ENCODE measurements at regions not wholly inside any gene's neighbourhood (a gene's known extent, or its start where the extent isn't known, plus 50 kb on each side); places are given as distances from the start of the nearest gene placed in this dataset.

GRCh38 chr2:129004485-129004884 lies 685.8 kb upstream of the HS6ST1 start:
- no TSS peak for BruUV-seq (replicated peaks)

GRCh38 chr2:129004940-129005490 lies 686.3 kb upstream of the HS6ST1 start:
- no peak for TF ChIP-seq CTCF (IDR thresholded peaks at IDR 0.05; ENCODE audit: insufficient read depth in 1 of 2, low read depth in 1 of 2, low read length in 1 of 2, severe bottlenecking in 1 of 2, unreplicated experiment in 1 of 2)
- Mint-ChIP-seq H3K4me1 (ENCODE audit: low read depth, unreplicated experiment) (no peaks in the 10 kb centered on the region), H3K9me3 (ENCODE audit: unreplicated experiment) (no peaks in the 10 kb centered on the region), H3K4me3 (ENCODE audit: unreplicated experiment) (no peak overlapping the region), H3K27ac (ENCODE audit: unreplicated experiment) (no peak overlapping the region), H3K27me3 (ENCODE audit: insufficient read depth, unreplicated experiment) (peaks cover 22% of the 10 kb centered on the region), H3K36me3 (ENCODE audit: insufficient read depth, unreplicated experiment) (no peaks in the 10 kb centered on the region)
- Histone ChIP-seq H3K4me1 (no peaks in the 10 kb centered on the region), H3K4me3 (ENCODE audit: low read depth, low read length) (no peak overlapping the region), H3K27me3 (replicated peaks; ENCODE audit: control insufficient read depth, insufficient read depth, low read length) (no peaks in the 10 kb centered on the region), H3K9me3 (no peaks in the 10 kb centered on the region), H3K36me3 (ENCODE audit: control insufficient read depth, insufficient read depth, low read length) (no peaks in the 10 kb centered on the region)
- no TSS peak for BruUV-seq (replicated peaks)
- ChIA-PET CTCF (no interaction called here), POLR2A (no interaction called here)
- DNase-seq: no peak
- intact Hi-C loops (cut with micrococcal nuclease; ENCODE audit: unreplicated experiment): no loop called here

More at GRCh38 chr2:129004485-129004884, 685.8 kb upstream of the HS6ST1 start:
- Histone ChIP-seq H3K27me3 (replicated peaks; ENCODE audit: control insufficient read depth, insufficient read depth, low read length) (no peaks in the 10 kb centered on the region), H3K9me3 (no peaks in the 10 kb centered on the region), H3K4me3 (ENCODE audit: low read depth, low read length) (no peak overlapping the region), H3K4me1 (no peaks in the 10 kb centered on the region), H3K36me3 (ENCODE audit: control insufficient read depth, insufficient read depth, low read length) (no peaks in the 10 kb centered on the region)
- Mint-ChIP-seq H3K4me1 (ENCODE audit: low read depth, unreplicated experiment) (no peaks in the 10 kb centered on the region), H3K36me3 (ENCODE audit: insufficient read depth, unreplicated experiment) (no peaks in the 10 kb centered on the region), H3K9me3 (ENCODE audit: unreplicated experiment) (no peaks in the 10 kb centered on the region), H3K4me3 (ENCODE audit: unreplicated experiment) (no peak overlapping the region), H3K27ac (ENCODE audit: unreplicated experiment) (no peak overlapping the region), H3K27me3 (ENCODE audit: insufficient read depth, unreplicated experiment) (peaks cover 26% of the 10 kb centered on the region)
- CTCF ChIA-PET: no interaction called here
- DNase-seq: no peak
- POLR2A ChIA-PET: no interaction called here
- intact Hi-C loops (cut with micrococcal nuclease; ENCODE audit: unreplicated experiment): no loop called here
- no peak for TF ChIP-seq CTCF (IDR thresholded peaks at IDR 0.05; ENCODE audit: insufficient read depth in 1 of 2, low read depth in 1 of 2, low read length in 1 of 2, severe bottlenecking in 1 of 2, unreplicated experiment in 1 of 2)

GRCh38 chr2:129006135-129006886 lies 687.6 kb upstream of the HS6ST1 start:
- Histone ChIP-seq H3K27me3 (replicated peaks; ENCODE audit: control insufficient read depth, insufficient read depth, low read length) (no peaks in the 10 kb centered on the region), H3K9me3 (no peaks in the 10 kb centered on the region), H3K4me3 (ENCODE audit: low read depth, low read length) (no peak overlapping the region), H3K36me3 (ENCODE audit: control insufficient read depth, insufficient read depth, low read length) (no peaks in the 10 kb centered on the region), H3K4me1 (no peaks in the 10 kb centered on the region)
- DNase-seq: no peak
- H3K27ac Mint-ChIP-seq (ENCODE audit: unreplicated experiment): no peak overlapping the region
- H3K36me3 Mint-ChIP-seq (ENCODE audit: insufficient read depth, unreplicated experiment): no peaks in the 10 kb centered on the region
- BruUV-seq (replicated peaks): no TSS peak
- H3K9me3 Mint-ChIP-seq (ENCODE audit: unreplicated experiment): no peaks in the 10 kb centered on the region
- peaks cover 24% of the 10 kb centered on the region for H3K27me3 Mint-ChIP-seq (ENCODE audit: insufficient read depth, unreplicated experiment)
- intact Hi-C loops (cut with micrococcal nuclease; ENCODE audit: unreplicated experiment): no loop called here
- no peak for TF ChIP-seq CTCF (IDR thresholded peaks at IDR 0.05; ENCODE audit: insufficient read depth in 1 of 2, low read depth in 1 of 2, low read length in 1 of 2, severe bottlenecking in 1 of 2, unreplicated experiment in 1 of 2)
- ChIA-PET CTCF (no interaction called here), POLR2A (no interaction called here)
- no peak overlapping the region for H3K4me3 Mint-ChIP-seq (ENCODE audit: unreplicated experiment)
- H3K4me1 Mint-ChIP-seq (ENCODE audit: low read depth, unreplicated experiment): no peaks in the 10 kb centered on the region

Data from Caco-2 (cell line).